Testis (tissue), 2 donors: ENCODE measurements at regions not wholly inside any gene's neighbourhood (a gene's known extent, or its start where the extent isn't known, plus 50 kb on each side); places are given as distances from the start of the nearest gene placed in this dataset.

Source experiments
- CTCF ChIP-seq, 3 experiments: fragments of 450-650 bp in 2 of 3; fragments of 200-600 bp in 1 of 3; sonication (generic) in 1 of 3; IDR thresholded peaks; one replicate each; pipeline ENCODE4 v1.5.1; 2016 to 2019; ENCODE audit warnings: antibody characterized with exemption in 3 of 3, mild to moderate bottlenecking in 2 of 3, moderate library complexity in 1 of 3
- POLR2A ChIP-seq: fragments of 450-650 bp; IDR thresholded peaks from one replicate; pipeline ENCODE4 v1.6.1; 2017; ENCODE audit warnings: antibody characterized with exemption, mild to moderate bottlenecking, moderate library complexity

GRCh38 chr1:232132572-232132971 lies 497.4 kb downstream of the SIPA1L2 start:
- no peak for TF ChIP-seq CTCF (IDR thresholded peaks at IDR 0.05)
- no peak for TF ChIP-seq POLR2A
